H1 (cell line): ENCODE measurements at regions not wholly inside any gene's neighbourhood (a gene's known extent, or its start where the extent isn't known, plus 50 kb on each side); places are given as distances from the start of the nearest gene placed in this dataset.
A peak's percentile ranks its signal among the peaks of the same experiment; 100 is the strongest.

Experiments
- CTCF ChIA-PET: fragments of 300-600 bp; sonication (Branson Sonifier 250); formaldehyde crosslinking; loops from one replicate; lab custom pipeline; 2021; ENCODE audit not compliant: partially characterized antibody; lab: Charles Lee
- POLR2A ChIA-PET: fragments of 300-600 bp; sonication (Branson Sonifier 250); formaldehyde crosslinking; loops from one replicate; lab custom pipeline; 2021; ENCODE audit warnings: inconsistent platforms; ENCODE audit not compliant: partially characterized antibody; lab: Charles Lee
- DNase-seq, 2 experiments: peaks; one replicate each; pipeline versions ENCODE4 v3.0.0 to v3.0.0-alpha.2; 2010 to 2022; ENCODE audit warnings: low spot score in 2 of 2, low read depth in 1 of 2, mixed read lengths in 1 of 2
- FAIRE-seq: peaks from 2 replicates; lab custom pipeline; 2011; peaks lifted over from hg19 to GRCh38; lab: Jason Lieb, UNC
- H2AFZ ChIP-seq: 2 replicates; pipeline ENCODE4 v1.8.1; 2012; ENCODE audit warnings: low read length, inconsistent platforms
- H2AK5ac ChIP-seq: 2 replicates; pipeline ENCODE4 v1.6.1; 2013; ENCODE audit warnings: low read depth, low read length
- H2BK120ac ChIP-seq: replicated peaks from 2 replicates; pipeline ENCODE3; 2013; ENCODE audit warnings: low read depth, low read length, inconsistent platforms
- H2BK12ac ChIP-seq: 2 replicates; pipeline ENCODE4 v1.6.1; 2013; ENCODE audit warnings: low read depth, low read length
- H2BK15ac ChIP-seq: 2 replicates; pipeline ENCODE4 v1.6.1; 2013; ENCODE audit warnings: low read length
- H2BK20ac ChIP-seq: 2 replicates; pipeline ENCODE4 v1.6.1; 2013; ENCODE audit warnings: low read length
- H2BK5ac ChIP-seq: 2 replicates; pipeline ENCODE4 v1.6.1; 2013; ENCODE audit warnings: low read depth, low read length
- H3K14ac ChIP-seq: 2 replicates; pipeline ENCODE4 v1.6.1; 2013; ENCODE audit warnings: inconsistent platforms; ENCODE audit not compliant: insufficient read length
- H3K18ac ChIP-seq: 2 replicates; pipeline ENCODE4 v1.6.1; 2013; ENCODE audit warnings: low read length; ENCODE audit errors: extremely low read depth
- H3K23ac ChIP-seq: 2 replicates; pipeline ENCODE4 v1.6.1; 2013; ENCODE audit warnings: inconsistent platforms; ENCODE audit not compliant: insufficient read length
- H3K23me2 ChIP-seq: 2 replicates; pipeline ENCODE4 v1.6.1; 2013; ENCODE audit warnings: low read depth, low read length
- H3K27ac ChIP-seq: 2 replicates; pipeline ENCODE4 v1.6.1; 2011; ENCODE audit warnings: low read depth, low read length, inconsistent platforms
- H3K27me3 ChIP-seq, 4 experiments: replicated peaks in 1 of 4; 1 replicate in 1 of 4; 2 replicates in 3 of 4; pipeline versions ENCODE4 v1.6.1 to v1.8.1; 2011 to 2013; ENCODE audit warnings: low read length in 3 of 4, mild to moderate bottlenecking in 3 of 4, inconsistent platforms in 2 of 4, mixed read lengths in 2 of 4, moderate library complexity in 1 of 4; ENCODE audit not compliant: control insufficient read depth in 3 of 4, insufficient read depth in 3 of 4; ENCODE audit errors: extremely low read depth in 1 of 4
- H3K36me3 ChIP-seq, 4 experiments: 2 replicates each; pipeline versions ENCODE4 v1.6.1 to v1.8.1; 2011 to 2013; ENCODE audit warnings: mild to moderate bottlenecking in 4 of 4, low read length in 3 of 4, moderate library complexity in 2 of 4, control low read depth in 1 of 4, inconsistent platforms in 1 of 4; ENCODE audit not compliant: insufficient read depth in 4 of 4, control insufficient read depth in 2 of 4
- H3K4ac ChIP-seq: replicated peaks from 2 replicates; pipeline ENCODE3; 2013; ENCODE audit warnings: low read length, low read depth, mixed read lengths, inconsistent platforms; ENCODE audit not compliant: insufficient read length
- H3K4me1 ChIP-seq, 4 experiments: replicated peaks in 1 of 4; 1 replicate in 1 of 4; 2 replicates in 3 of 4; pipeline versions ENCODE4 v1.6.1 to v1.8.1; 2011 to 2013; ENCODE audit warnings: low read length in 3 of 4, inconsistent platforms in 2 of 4, mixed read lengths in 1 of 4; ENCODE audit not compliant: insufficient read depth in 4 of 4, control insufficient read depth in 3 of 4
- H3K4me2 ChIP-seq, 2 experiments: 2 replicates each; pipeline versions ENCODE4 v1.6.1 to v1.8.1; 2011 to 2013; ENCODE audit warnings: low read depth in 2 of 2, low read length in 2 of 2, control low read depth in 1 of 2, inconsistent platforms in 1 of 2, mild to moderate bottlenecking in 1 of 2; ENCODE audit not compliant: insufficient read depth in 1 of 2
- H3K4me3 ChIP-seq, 4 experiments: fragments of 200-600, 300-600 bp in 1 of 4; sonication (generic), shearing (Covaris generic), sonication (Bioruptor Twin) in 1 of 4; 2 replicates each; pipeline versions ENCODE4 v1.5.1 to v1.8.1; 2011 to 2016; ENCODE audit warnings: low read length in 4 of 4, low read depth in 3 of 4, control low read depth in 2 of 4, inconsistent platforms in 2 of 4, mild to moderate bottlenecking in 2 of 4, mixed read lengths in 1 of 4, moderate library complexity in 1 of 4; ENCODE audit not compliant: insufficient read depth in 2 of 4; ENCODE audit errors: extremely low read depth in 1 of 4
- H3K56ac ChIP-seq: replicated peaks from 2 replicates; pipeline ENCODE3; 2013; ENCODE audit warnings: low read depth, mild to moderate bottlenecking, mixed read lengths, low read length, inconsistent platforms; ENCODE audit not compliant: insufficient read length
- H3K79me1 ChIP-seq: 2 replicates; pipeline ENCODE4 v1.6.1; 2013; ENCODE audit warnings: low read depth, low read length, control low read depth
- H3K79me2 ChIP-seq, 2 experiments: 2 replicates each; pipeline versions ENCODE4 v1.6.1 to v1.8.1; 2012 to 2013; ENCODE audit warnings: low read length in 2 of 2, mild to moderate bottlenecking in 2 of 2, inconsistent platforms in 1 of 2; ENCODE audit not compliant: insufficient read depth in 2 of 2, control insufficient read depth in 1 of 2
- H3K9ac ChIP-seq, 4 experiments: replicated peaks in 1 of 4; 1 replicate in 1 of 4; 2 replicates in 3 of 4; pipeline versions ENCODE4 v1.6.1 to v1.8.1; 2011 to 2013; ENCODE audit warnings: low read depth in 3 of 4, low read length in 3 of 4, control low read depth in 2 of 4, mild to moderate bottlenecking in 2 of 4, moderate library complexity in 2 of 4, inconsistent platforms in 1 of 4; ENCODE audit errors: extremely low read depth in 1 of 4
- H3K9me3 ChIP-seq, 2 experiments: 2 replicates each; pipeline versions ENCODE4 v1.6.1 to v1.8.1; 2012 to 2013; ENCODE audit warnings: mild to moderate bottlenecking in 2 of 2, moderate library complexity in 2 of 2, control low read depth in 1 of 2, inconsistent platforms in 1 of 2, low read depth in 1 of 2, low read length in 1 of 2, mixed read lengths in 1 of 2; ENCODE audit not compliant: insufficient read depth in 2 of 2
- H4K20me1 ChIP-seq, 2 experiments: replicated peaks in 1 of 2; 2 replicates each; pipeline versions ENCODE3 to v1.8.1; 2011 to 2013; ENCODE audit warnings: inconsistent platforms in 2 of 2, low read length in 2 of 2, mild to moderate bottlenecking in 1 of 2; ENCODE audit not compliant: insufficient read depth in 2 of 2, control insufficient read depth in 1 of 2
- H4K5ac ChIP-seq: 2 replicates; pipeline ENCODE4 v1.6.1; 2013; ENCODE audit warnings: low read length, low read depth, mixed read lengths, inconsistent platforms; ENCODE audit not compliant: insufficient read length
- H4K8ac ChIP-seq: 2 replicates; pipeline ENCODE4 v1.8.0; 2013; ENCODE audit warnings: mild to moderate bottlenecking, moderate library complexity, low read length, inconsistent platforms; ENCODE audit not compliant: insufficient read depth; ENCODE audit errors: extremely low read depth
- H4K91ac ChIP-seq: replicated peaks from 2 replicates; pipeline ENCODE3; 2013; ENCODE audit warnings: low read length, mixed read lengths, inconsistent platforms; ENCODE audit not compliant: insufficient read length
- ASH2L ChIP-seq: fragments of 200-600, 300-600 bp; sonication (generic); IDR thresholded peaks from one replicate; pipeline ENCODE4 v1.7.1; 2017; ENCODE audit warnings: low read length
- BCL11A ChIP-seq, 2 experiments: IDR thresholded peaks; one replicate each; pipeline ENCODE4 v1.6.1; 2011; ENCODE audit warnings: low read depth in 2 of 2, low read length in 2 of 2, mild to moderate bottlenecking in 2 of 2
- EZH2 ChIP-seq: fragments of 200-600 bp; sonication (generic); IDR thresholded peaks from 2 replicates; pipeline ENCODE4 v1.7.1; 2012; ENCODE audit warnings: low read depth, mild to moderate bottlenecking, moderate library complexity, low read length, inconsistent platforms; ENCODE audit not compliant: severe bottlenecking
- GTF2F1 ChIP-seq: IDR thresholded peaks from 2 replicates; pipeline ENCODE4 v1.6.1; 2012; ENCODE audit warnings: low read depth, low read length, improper control_type of control experiment, borderline replicate concordance
- KDM4A ChIP-seq: IDR thresholded peaks from one replicate; pipeline ENCODE4 v1.7.1; 2012; ENCODE audit warnings: low read depth, mild to moderate bottlenecking, moderate library complexity, low read length, inconsistent platforms; ENCODE audit not compliant: severe bottlenecking
- MAFK ChIP-seq: IDR thresholded peaks from 2 replicates; pipeline ENCODE4 v1.6.1; 2012; ENCODE audit warnings: low read depth, mild to moderate bottlenecking, improper control_type of control experiment, low read length
- NRF1 ChIP-seq: IDR thresholded peaks from 2 replicates; pipeline ENCODE4 v1.6.1; 2011; ENCODE audit warnings: mild to moderate bottlenecking, low read depth, low read length, improper control_type of control experiment
- PHF8 ChIP-seq: fragments of 200-600 bp; sonication (generic); conservative IDR thresholded peaks from 2 replicates; pipeline ENCODE4 v1.7.1; 2012; ENCODE audit warnings: low read depth, mild to moderate bottlenecking, inconsistent platforms, low read length, moderate library complexity
- RFX5 ChIP-seq: IDR thresholded peaks from 2 replicates; pipeline ENCODE4 v1.6.1; 2011; ENCODE audit warnings: low read depth, low read length, improper control_type of control experiment, borderline replicate concordance
- TAF1 ChIP-seq: IDR thresholded peaks from 2 replicates; pipeline ENCODE4 v1.6.1; 2011; ENCODE audit warnings: mild to moderate bottlenecking, low read depth, low read length
- TEAD4 ChIP-seq: IDR thresholded peaks from 2 replicates; pipeline ENCODE4 v1.6.1; 2012; ENCODE audit warnings: low read depth, low read length, inconsistent platforms, mixed read lengths
- WGBS, 2 experiments: shearing (Covaris generic) in 1 of 2; methylation state at CpG; one replicate each; pipeline versions ENCODE4 v1.1.6 to v1.1.7; 2013 to 2015; ENCODE audit warnings: low lambda C conversion rate in 2 of 2, mixed read lengths in 2 of 2, inconsistent platforms in 1 of 2, low coverage in 1 of 2, missing lambda C conversion rate in 1 of 2; ENCODE audit not compliant: insufficient replicate concordance in 2 of 2, insufficient coverage in 1 of 2, insufficient read length in 1 of 2; ENCODE audit errors: extremely low coverage in 1 of 2, missing lambda C conversion rate in 1 of 2; 5-methylcytosine and 5-hydroxymethylcytosine counted together
- TF ChIP-seq, protein P1 (sequence below), 3 experiments: IDR thresholded peaks; 1 replicate in 2 of 3; 2 replicates in 1 of 3; pipeline versions ENCODE4 v1.5.1 to v1.6.1; 2011; ENCODE audit warnings: low read length in 3 of 3, mild to moderate bottlenecking in 3 of 3, inconsistent platforms in 2 of 3, low read depth in 1 of 3, moderate library complexity in 1 of 3; ENCODE audit not compliant: insufficient read depth in 1 of 3; ENCODE audit errors: control extremely low read depth in 1 of 3

DNA sequence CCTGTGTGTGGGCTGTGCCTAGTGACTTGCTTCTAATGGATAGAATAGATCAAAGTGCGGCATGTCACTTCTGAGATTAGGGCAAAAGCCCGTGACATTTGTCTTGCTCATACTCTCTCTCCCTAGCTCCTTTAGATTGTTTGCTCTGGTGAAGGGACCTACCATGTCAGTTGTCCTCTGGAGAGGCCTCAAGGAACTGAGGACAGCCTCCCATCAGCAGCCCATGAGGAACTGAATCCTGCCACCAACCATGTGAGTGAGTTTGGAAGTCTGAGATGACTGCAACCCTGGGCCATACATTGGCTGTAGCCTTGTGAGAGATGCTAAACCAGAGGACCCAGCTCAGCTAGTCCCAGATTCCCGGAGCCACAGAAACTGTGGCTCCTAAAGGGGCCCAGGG, 101.6 kb upstream of the ESRRB start:
- H4K5ac ChIP-seq, result no peak overlapping the region
- H3K79me2 ChIP-seq, result no peaks in the 10 kb centered on the region
- CTCF ChIA-PET, result interaction anchor here (0.9 to 1.4 kb wide), 3 partner anchors 78 to 199 kb away, joined by 3 to 4 read pairs (median 3); no protein-coding TSS in a partner anchor
- H3K9ac ChIP-seq, result no peak overlapping the region
- no peak for TF ChIP-seq BCL11A (IDR thresholded peaks at IDR 0.05; ENCODE audit: low read depth in 2 of 2, low read length in 2 of 2)
- TF ChIP-seq ASH2L, result no peak
- TF ChIP-seq KDM4A, result no peak
- no peak for TF ChIP-seq TEAD4
- TF ChIP-seq GTF2F1, result no peak
- TF ChIP-seq PHF8, result no peak
- TF ChIP-seq RFX5, result no peak
- TF ChIP-seq, protein P1, sequence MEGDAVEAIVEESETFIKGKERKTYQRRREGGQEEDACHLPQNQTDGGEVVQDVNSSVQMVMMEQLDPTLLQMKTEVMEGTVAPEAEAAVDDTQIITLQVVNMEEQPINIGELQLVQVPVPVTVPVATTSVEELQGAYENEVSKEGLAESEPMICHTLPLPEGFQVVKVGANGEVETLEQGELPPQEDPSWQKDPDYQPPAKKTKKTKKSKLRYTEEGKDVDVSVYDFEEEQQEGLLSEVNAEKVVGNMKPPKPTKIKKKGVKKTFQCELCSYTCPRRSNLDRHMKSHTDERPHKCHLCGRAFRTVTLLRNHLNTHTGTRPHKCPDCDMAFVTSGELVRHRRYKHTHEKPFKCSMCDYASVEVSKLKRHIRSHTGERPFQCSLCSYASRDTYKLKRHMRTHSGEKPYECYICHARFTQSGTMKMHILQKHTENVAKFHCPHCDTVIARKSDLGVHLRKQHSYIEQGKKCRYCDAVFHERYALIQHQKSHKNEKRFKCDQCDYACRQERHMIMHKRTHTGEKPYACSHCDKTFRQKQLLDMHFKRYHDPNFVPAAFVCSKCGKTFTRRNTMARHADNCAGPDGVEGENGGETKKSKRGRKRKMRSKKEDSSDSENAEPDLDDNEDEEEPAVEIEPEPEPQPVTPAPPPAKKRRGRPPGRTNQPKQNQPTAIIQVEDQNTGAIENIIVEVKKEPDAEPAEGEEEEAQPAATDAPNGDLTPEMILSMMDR (IDR thresholded peaks at IDR 0.05; ENCODE audit: control extremely low read depth in 1 of 3, insufficient read depth in 1 of 3, low read depth in 1 of 3, low read length in 3 of 3), result no peak
- no peak for TF ChIP-seq EZH2
- no peak for TF ChIP-seq MAFK
- no peak for TF ChIP-seq TAF1
- TF ChIP-seq NRF1, result no peak
- TF ChIP-seq, all 59 proteins: peak for 0
- Histone ChIP-seq H3K23ac (no peak overlapping the region), H3K23me2 (no peaks in the 10 kb centered on the region), H4K20me1 (no peaks in the 10 kb centered on the region), H3K4ac (no peak overlapping the region), H3K4me1 (no peaks in the 10 kb centered on the region), H3K36me3 (no peaks in the 10 kb centered on the region), H3K18ac (no peak overlapping the region), H3K79me1 (no peaks in the 10 kb centered on the region), H2BK12ac (no peak overlapping the region), H3K4me3 (no peak overlapping the region), H2AK5ac (no peak overlapping the region), H3K27ac (no peak overlapping the region), H2BK120ac (no peak overlapping the region), H3K14ac (no peak overlapping the region), H2BK15ac (no peak overlapping the region), H3K9me3 (no peaks in the 10 kb centered on the region), H2AFZ (no peak overlapping the region), H4K91ac (no peak overlapping the region), H2BK5ac (no peak overlapping the region), H3K27me3 (no peaks in the 10 kb centered on the region; a peak in 1 of 7 replicates), H2BK20ac (no peak overlapping the region), H3K4me2 (no peak overlapping the region), H3K56ac (no peak overlapping the region), H4K8ac (no peak overlapping the region)
- DNase-seq, result peak in 1 of 2 experiments; percentile 27
- POLR2A ChIA-PET, result interaction anchor here (0.8 to 1.3 kb wide), 2 partner anchors 10 to 21 kb away, joined by 3 to 4 read pairs; no protein-coding TSS in a partner anchor
- FAIRE-seq, result no peak
- WGBS, 2 experiments, result 85% methylated on average over 3 of the region's 3 CpGs; no CpG with 5 or more reads in 1 of the 2 experiments
